GM12872 (cell line): ENCODE measurements at regions not wholly inside any gene's neighbourhood (a gene's known extent, or its start where the extent isn't known, plus 50 kb on each side); places are given as distances from the start of the nearest gene placed in this dataset.

Source experiments
- TF ChIP-seq, protein P1 (sequence below): IDR thresholded peaks from 3 replicates; pipeline ENCODE4 v1.5.1; 2011; ENCODE audit warnings: low read depth, mild to moderate bottlenecking, low read length, moderate library complexity; ENCODE audit not compliant: insufficient read depth

DNA sequence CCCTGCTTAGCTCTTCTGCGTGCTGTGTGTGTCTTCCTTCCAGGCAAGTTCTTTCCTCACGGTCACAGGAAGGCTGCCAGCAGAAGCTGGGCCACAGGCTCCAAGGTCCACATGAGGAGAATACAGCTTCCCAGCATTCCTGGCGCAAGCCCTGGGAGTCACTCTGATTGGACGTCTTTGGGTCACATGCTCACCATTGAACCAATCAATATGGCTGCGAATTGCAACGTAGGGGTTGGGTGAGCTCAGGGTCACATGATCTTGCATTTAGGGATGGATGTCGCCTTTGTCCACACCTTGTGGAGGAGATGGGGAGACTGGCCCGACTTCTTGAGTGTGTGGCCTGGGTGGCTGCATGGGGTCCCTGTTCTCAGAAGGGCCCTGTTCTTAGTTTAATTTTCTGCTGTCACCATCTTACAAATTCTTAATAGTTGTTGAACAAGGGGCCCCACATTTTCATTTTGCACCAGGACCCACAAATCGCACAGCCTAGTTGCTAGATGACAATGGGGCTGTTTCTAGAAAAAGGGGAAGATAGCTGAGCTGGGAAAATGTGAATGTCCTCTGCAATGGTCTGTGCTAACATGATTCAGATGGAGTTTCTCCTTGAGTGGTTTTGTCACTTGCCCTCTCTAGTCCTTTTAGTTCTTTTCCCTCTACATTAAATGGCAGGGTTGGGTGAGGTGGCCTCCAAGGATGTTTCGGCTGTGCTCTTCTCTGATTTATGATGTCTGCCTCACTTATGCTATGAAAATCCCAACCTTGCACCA lies 149.6 kb downstream of the CDH26 start:
- TF ChIP-seq, protein P1, sequence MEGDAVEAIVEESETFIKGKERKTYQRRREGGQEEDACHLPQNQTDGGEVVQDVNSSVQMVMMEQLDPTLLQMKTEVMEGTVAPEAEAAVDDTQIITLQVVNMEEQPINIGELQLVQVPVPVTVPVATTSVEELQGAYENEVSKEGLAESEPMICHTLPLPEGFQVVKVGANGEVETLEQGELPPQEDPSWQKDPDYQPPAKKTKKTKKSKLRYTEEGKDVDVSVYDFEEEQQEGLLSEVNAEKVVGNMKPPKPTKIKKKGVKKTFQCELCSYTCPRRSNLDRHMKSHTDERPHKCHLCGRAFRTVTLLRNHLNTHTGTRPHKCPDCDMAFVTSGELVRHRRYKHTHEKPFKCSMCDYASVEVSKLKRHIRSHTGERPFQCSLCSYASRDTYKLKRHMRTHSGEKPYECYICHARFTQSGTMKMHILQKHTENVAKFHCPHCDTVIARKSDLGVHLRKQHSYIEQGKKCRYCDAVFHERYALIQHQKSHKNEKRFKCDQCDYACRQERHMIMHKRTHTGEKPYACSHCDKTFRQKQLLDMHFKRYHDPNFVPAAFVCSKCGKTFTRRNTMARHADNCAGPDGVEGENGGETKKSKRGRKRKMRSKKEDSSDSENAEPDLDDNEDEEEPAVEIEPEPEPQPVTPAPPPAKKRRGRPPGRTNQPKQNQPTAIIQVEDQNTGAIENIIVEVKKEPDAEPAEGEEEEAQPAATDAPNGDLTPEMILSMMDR = no peak

GRCh38 chr20:60108397-60108796 lies 150.2 kb downstream of the CDH26 start:
- TF ChIP-seq, protein P1 = no peak

- TF ChIP-seq, protein P1 = no peak
Measured at GRCh38 chr20:60113024-60113724, 155.0 kb downstream of the CDH26 start.

DNA sequence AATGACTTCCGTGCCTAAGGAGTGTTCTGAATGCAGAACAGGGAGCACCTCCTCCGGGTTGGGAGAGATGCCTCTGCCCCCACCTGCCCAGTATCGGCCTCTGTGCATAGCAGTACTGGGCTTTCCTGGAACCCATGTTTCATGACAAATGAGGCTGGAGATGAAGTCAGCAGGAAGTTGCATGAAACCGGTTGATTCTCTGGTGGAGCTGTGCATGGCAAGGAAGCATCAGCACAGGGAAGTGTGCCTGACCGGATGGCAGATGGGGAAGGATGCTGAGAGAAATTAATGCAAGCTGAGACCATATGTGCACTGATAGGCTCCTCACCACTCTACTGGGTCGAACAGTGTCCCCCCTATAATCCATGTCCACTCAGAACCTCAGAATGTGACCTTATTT lies 155.5 kb downstream of the CDH26 start:
- TF ChIP-seq, protein P1 = no peak

- TF ChIP-seq, protein P1 = no peak
Measured at GRCh38 chr20:60115451-60115850, 157.2 kb downstream of the CDH26 start.

DNA sequence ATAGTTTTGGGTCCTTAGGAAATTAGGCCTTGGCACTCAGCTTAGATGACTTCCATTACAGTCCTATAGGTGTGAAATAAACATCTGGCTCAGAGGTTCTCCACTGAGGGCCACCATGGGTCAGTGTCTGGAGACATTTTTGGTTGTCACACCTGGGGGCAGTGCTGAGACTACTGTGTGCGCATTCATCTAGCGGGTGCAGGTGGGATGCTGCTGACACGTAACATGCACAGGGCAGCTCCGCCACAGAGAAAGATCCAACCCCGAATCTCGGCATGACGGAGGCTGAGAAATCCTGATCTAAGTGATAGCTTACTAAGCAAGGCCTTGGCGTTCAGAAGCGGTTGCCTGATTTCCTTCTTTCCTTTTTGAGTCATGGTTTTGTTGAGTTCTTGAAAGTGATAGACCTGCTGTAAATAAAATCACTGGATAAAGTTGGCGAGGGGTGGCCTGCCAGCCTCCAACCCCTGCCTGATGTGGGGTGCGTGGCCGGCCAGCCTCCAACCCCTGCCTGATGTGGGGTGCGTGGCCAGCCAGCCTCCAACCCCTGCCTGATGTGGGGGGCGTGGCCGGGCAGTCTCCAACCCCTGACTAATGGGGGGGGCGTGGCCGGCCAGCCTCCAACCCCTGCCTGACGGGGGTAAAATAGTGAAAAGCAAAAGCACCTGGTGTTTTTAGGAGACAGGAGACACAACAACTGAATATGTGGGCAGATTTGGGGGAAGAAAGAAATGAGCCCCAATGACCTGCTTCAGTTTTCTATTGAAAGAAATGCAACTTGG lies 158.1 kb downstream of the CDH26 start:
- TF ChIP-seq, protein P1 = no peak

GRCh38 chr20:60117065-60117464 lies 158.8 kb downstream of the CDH26 start:
- TF ChIP-seq, protein P1 = no peak
